Fibroblast of lung (primary cell): ENCODE measurements at regions not wholly inside any gene's neighbourhood (a gene's known extent, or its start where the extent isn't known, plus 50 kb on each side); places are given as distances from the start of the nearest gene placed in this dataset.

Source experiments
- DNase-seq, 2 donors: peaks; one replicate each; pipeline versions ENCODE4 v3.0.0 to v3.0.0-alpha.2; 2010; ENCODE audit warnings: low read depth in 2 of 2
- H2AFZ ChIP-seq: 2 replicates; pipeline ENCODE4 v1.5.1; 2012; ENCODE audit warnings: low read length, control low read depth, inconsistent platforms
- H3K27ac ChIP-seq: 2 replicates; pipeline ENCODE4 v1.5.1; 2011; ENCODE audit warnings: low read length, control low read depth; ENCODE audit not compliant: insufficient read depth
- H3K27me3 ChIP-seq: 2 replicates; pipeline ENCODE4 v1.5.1; 2011; ENCODE audit warnings: mild to moderate bottlenecking, low read length; ENCODE audit not compliant: control insufficient read depth, insufficient read depth
- H3K36me3 ChIP-seq: 2 replicates; pipeline ENCODE4 v1.5.1; 2011; ENCODE audit warnings: low read length; ENCODE audit not compliant: control insufficient read depth, insufficient read depth
- H3K4me1 ChIP-seq: 2 replicates; pipeline ENCODE4 v1.5.1; 2011; ENCODE audit warnings: low read length; ENCODE audit not compliant: control insufficient read depth, insufficient read depth; ENCODE audit errors: extremely low read depth
- H3K4me2 ChIP-seq: 2 replicates; pipeline ENCODE4 v1.5.1; 2011; ENCODE audit warnings: low read length, control low read depth; ENCODE audit not compliant: insufficient read depth; ENCODE audit errors: extremely low read depth
- H3K4me3 ChIP-seq, 4 experiments: fragments of 200-600 bp in 1 of 4; sonication (generic) in 1 of 4; replicated peaks in 1 of 4; 2 replicates each; pipeline ENCODE4 v1.5.1; 2011 to 2016; ENCODE audit warnings: low read length in 4 of 4, low read depth in 3 of 4, mild to moderate bottlenecking in 3 of 4, control low read depth in 2 of 4, inconsistent platforms in 1 of 4, mixed read lengths in 1 of 4; ENCODE audit not compliant: insufficient read depth in 1 of 4; ENCODE audit errors: control extremely low read depth in 1 of 4
- H3K79me2 ChIP-seq: 2 replicates; pipeline ENCODE4 v1.5.1; 2012; ENCODE audit warnings: mild to moderate bottlenecking, low read length, inconsistent platforms; ENCODE audit not compliant: control insufficient read depth, insufficient read depth
- H3K9ac ChIP-seq: 2 replicates; pipeline ENCODE4 v1.5.1; 2011; ENCODE audit warnings: mild to moderate bottlenecking, low read length, control low read depth; ENCODE audit not compliant: insufficient read depth
- H3K9me3 ChIP-seq: 2 replicates; pipeline ENCODE4 v1.5.1; 2012; ENCODE audit warnings: low read depth, low read length; ENCODE audit not compliant: control insufficient read depth, insufficient read depth
- H4K20me1 ChIP-seq: 2 replicates; pipeline ENCODE4 v1.5.1; 2011; ENCODE audit warnings: low read length; ENCODE audit not compliant: control insufficient read depth, insufficient read depth; ENCODE audit errors: extremely low read depth
- CTCF ChIP-seq, 2 donors: IDR thresholded peaks in 1 of 2; conservative IDR thresholded peaks in 1 of 2; 1 replicate in 1 of 2; 2 replicates in 1 of 2; pipeline ENCODE4 v1.5.1; 2011 to 2012; ENCODE audit warnings: low read length in 2 of 2, control low read depth in 1 of 2, inconsistent platforms in 1 of 2, low read depth in 1 of 2, mild to moderate bottlenecking in 1 of 2
- EZH2 ChIP-seq: IDR thresholded peaks from 2 replicates; pipeline ENCODE4 v1.5.1; 2012; ENCODE audit warnings: low read length, control low read depth, mild to moderate bottlenecking; ENCODE audit errors: missing control alignments

GRCh38 chrX:40167850-40168479 lies 70.2 kb upstream of the BCOR start:
- TF ChIP-seq EZH2 (no peak), CTCF (conservative IDR thresholded peaks at IDR 0.05 in 1 of 2, IDR thresholded peaks at IDR 0.05 in 1 of 2; ENCODE audit: low read depth in 1 of 2, low read length in 2 of 2) (no peak)
- Histone ChIP-seq H3K79me2 (no peaks in the 10 kb centered on the region), H3K4me1 (peaks cover 7% of the 10 kb centered on the region), H4K20me1 (no peaks in the 10 kb centered on the region), H3K36me3 (no peaks in the 10 kb centered on the region), H3K27me3 (no peaks in the 10 kb centered on the region), H3K9me3 (no peaks in the 10 kb centered on the region), H3K27ac (no peak overlapping the region), H3K4me2 (peak overlapping the region; percentile 37), H3K4me3 (peak overlapping the region in 3 of 4 experiments; percentile 2 to 42 (median 41)), H3K9ac (no peak overlapping the region), H2AFZ (no peak overlapping the region)
- DNase-seq = no peak

GRCh38 chrX:40167233-40167849 lies 69.6 kb upstream of the BCOR start:
- Histone ChIP-seq H3K9ac (no peak overlapping the region), H3K27me3 (no peaks in the 10 kb centered on the region), H3K4me3 (peak overlapping the region; percentile 2 to 42 (median 36)), H3K4me1 (peaks cover 7% of the 10 kb centered on the region), H3K27ac (no peak overlapping the region), H3K36me3 (no peaks in the 10 kb centered on the region), H4K20me1 (no peaks in the 10 kb centered on the region), H3K79me2 (no peaks in the 10 kb centered on the region), H3K9me3 (no peaks in the 10 kb centered on the region), H3K4me2 (peak overlapping the region; percentile 69), H2AFZ (peak overlapping the region; percentile 41)
- TF ChIP-seq EZH2 (no peak), CTCF (conservative IDR thresholded peaks at IDR 0.05 in 1 of 2, IDR thresholded peaks at IDR 0.05 in 1 of 2; ENCODE audit: low read depth in 1 of 2, low read length in 2 of 2) (no peak)
- DNase-seq = no peak

GRCh38 chrX:40166582-40166981 lies 68.8 kb upstream of the BCOR start:
- Histone ChIP-seq H3K4me1 (peaks cover 7% of the 10 kb centered on the region), H3K27me3 (no peaks in the 10 kb centered on the region), H3K4me3 (no peak overlapping the region), H3K27ac (no peak overlapping the region), H3K4me2 (peak overlapping the region; percentile 69), H3K9me3 (no peaks in the 10 kb centered on the region), H2AFZ (no peak overlapping the region), H4K20me1 (no peaks in the 10 kb centered on the region), H3K36me3 (no peaks in the 10 kb centered on the region), H3K79me2 (no peaks in the 10 kb centered on the region), H3K9ac (no peak overlapping the region)
- TF ChIP-seq CTCF (conservative IDR thresholded peaks at IDR 0.05 in 1 of 2, IDR thresholded peaks at IDR 0.05 in 1 of 2; ENCODE audit: low read depth in 1 of 2, low read length in 2 of 2) = no peak
- TF ChIP-seq EZH2 = no peak
- DNase-seq = no peak
